ENCODE measurements at regions not wholly inside any gene's neighbourhood (a gene's known extent, or its start where the extent isn't known, plus 50 kb on each side); places are given as distances from the start of the nearest gene placed in this dataset.

DNA sequence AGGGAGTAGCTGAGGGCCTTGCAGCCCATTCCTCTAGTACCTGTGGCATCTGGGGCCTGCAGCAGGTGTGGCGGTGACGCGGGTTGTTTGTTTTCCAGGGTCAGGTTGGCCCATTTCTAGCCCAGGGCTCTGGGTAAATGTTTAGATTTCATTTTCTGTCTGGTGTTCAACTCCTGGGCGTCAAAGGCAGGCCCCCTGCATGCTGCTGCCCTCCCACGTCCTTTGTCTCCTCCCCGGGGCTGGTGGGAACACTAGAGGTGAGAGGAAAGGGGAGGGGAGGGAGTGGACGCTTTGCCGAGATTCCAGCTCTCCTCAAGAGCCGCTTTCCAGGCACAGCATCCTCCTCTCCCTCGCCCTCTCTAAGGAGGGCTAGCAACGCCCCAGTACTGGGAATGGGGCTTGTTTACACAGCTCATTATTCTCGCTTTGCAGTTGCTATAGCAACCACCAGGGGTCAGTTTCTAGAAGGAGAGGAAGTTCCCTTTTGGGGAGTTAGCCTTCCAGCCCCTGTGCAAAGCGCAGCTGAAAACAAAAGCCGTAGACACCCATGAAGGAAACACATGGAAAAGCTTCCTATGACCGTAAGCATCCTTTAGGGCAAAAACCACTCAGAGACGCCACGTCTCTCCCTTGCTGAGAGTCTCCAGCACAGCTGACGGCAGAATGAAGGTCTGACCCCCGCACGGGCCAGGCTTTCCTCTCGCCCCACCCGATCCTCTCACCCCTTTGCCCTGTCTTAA lies 170.6 kb downstream of the LY86 start (continued):
- TF ChIP-seq CSDE1 (IDR thresholded peaks at IDR 0.05) (peak in 1 of 2 experiments; percentile 58; a peak in 1 of 4 replicates), HNRNPL (IDR thresholded peaks at IDR 0.05; ENCODE audit: low read depth, low read length) (no peak), YBX1 (IDR thresholded peaks at IDR 0.05) (no peak), FOXJ3 (CRISPR knock-in tag; IDR thresholded peaks at IDR 0.05) (peak; percentile 77), SRSF7 (optimal IDR thresholded peaks at IDR 0.05; ENCODE audit: low read depth, low read length) (no peak), PRPF4 (IDR thresholded peaks at IDR 0.05; ENCODE audit: insufficient read depth, low read depth, low read length, poor library complexity, severe bottlenecking) (no peak), PHB2 (IDR thresholded peaks at IDR 0.05; ENCODE audit: low read depth) (no peak), ELF4 (CRISPR knock-in tag; IDR thresholded peaks at IDR 0.05) (no peak), IRF2 (CRISPR knock-in tag; IDR thresholded peaks at IDR 0.05) (no peak), SNIP1 (IDR thresholded peaks at IDR 0.05; ENCODE audit: low read depth) (no peak), RNF2 (IDR thresholded peaks at IDR 0.05) (no peak), ZNF445 (CRISPR knock-in tag; IDR thresholded peaks at IDR 0.05; ENCODE audit: low read depth) (no peak), STAT5A (IDR thresholded peaks at IDR 0.05; ENCODE audit: borderline replicate concordance, low read length) (no peak)
- TF ChIP-seq, protein P1, sequence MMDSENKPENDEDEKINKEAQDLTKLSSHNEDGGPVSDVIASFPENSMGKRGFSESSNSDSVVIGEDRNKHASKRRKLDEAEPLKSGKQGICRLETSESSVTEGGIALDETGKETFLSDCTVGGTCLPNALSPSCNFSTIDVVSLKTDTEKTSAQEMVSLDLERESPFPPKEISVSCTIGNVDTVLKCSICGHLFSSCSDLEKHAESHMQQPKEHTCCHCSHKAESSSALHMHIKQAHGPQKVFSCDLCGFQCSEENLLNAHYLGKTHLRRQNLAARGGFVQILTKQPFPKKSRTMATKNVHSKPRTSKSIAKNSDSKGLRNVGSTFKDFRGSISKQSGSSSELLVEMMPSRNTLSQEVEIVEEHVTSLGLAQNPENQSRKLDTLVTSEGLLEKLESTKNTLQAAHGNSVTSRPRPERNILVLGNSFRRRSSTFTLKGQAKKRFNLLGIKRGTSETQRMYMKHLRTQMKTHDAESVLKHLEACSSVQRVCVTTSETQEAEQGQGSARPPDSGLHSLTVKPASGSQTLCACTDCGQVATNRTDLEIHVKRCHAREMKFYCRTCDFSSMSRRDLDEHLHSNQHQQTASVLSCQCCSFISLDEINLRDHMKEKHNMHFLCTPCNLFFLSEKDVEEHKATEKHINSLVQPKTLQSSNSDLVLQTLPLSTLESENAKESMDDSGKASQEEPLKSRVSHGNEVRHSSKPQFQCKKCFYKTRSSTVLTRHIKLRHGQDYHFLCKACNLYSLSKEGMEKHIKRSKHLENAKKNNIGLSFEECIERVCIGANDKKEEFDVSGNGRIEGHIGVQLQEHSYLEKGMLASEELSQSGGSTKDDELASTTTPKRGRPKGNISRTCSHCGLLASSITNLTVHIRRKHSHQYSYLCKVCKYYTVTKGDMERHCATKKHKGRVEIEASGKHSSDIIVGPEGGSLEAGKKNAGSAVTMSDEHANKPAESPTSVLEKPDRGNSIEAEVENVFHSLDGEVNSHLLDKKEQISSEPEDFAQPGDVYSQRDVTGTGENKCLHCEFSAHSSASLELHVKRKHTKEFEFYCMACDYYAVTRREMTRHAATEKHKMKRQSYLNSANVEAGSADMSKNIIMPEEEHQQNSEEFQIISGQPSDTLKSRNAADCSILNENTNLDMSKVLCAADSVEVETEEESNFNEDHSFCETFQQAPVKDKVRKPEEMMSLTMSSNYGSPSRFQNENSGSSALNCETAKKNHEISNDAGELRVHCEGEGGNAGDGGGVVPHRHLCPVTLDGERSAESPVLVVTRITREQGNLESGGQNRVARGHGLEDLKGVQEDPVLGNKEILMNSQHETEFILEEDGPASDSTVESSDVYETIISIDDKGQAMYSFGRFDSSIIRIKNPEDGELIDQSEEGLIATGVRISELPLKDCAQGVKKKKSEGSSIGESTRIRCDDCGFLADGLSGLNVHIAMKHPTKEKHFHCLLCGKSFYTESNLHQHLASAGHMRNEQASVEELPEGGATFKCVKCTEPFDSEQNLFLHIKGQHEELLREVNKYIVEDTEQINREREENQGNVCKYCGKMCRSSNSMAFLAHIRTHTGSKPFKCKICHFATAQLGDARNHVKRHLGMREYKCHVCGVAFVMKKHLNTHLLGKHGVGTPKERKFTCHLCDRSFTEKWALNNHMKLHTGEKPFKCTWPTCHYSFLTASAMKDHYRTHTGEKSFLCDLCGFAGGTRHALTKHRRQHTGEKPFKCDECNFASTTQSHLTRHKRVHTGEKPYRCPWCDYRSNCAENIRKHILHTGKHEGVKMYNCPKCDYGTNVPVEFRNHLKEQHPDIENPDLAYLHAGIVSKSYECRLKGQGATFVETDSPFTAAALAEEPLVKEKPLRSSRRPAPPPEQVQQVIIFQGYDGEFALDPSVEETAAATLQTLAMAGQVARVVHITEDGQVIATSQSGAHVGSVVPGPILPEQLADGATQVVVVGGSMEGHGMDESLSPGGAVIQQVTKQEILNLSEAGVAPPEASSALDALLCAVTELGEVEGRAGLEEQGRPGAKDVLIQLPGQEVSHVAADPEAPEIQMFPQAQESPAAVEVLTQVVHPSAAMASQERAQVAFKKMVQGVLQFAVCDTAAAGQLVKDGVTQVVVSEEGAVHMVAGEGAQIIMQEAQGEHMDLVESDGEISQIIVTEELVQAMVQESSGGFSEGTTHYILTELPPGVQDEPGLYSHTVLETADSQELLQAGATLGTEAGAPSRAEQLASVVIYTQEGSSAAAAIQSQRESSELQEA (IDR thresholded peaks at IDR 0.05; ENCODE audit: low read depth): no peak
- TF ChIP-seq, protein P2, sequence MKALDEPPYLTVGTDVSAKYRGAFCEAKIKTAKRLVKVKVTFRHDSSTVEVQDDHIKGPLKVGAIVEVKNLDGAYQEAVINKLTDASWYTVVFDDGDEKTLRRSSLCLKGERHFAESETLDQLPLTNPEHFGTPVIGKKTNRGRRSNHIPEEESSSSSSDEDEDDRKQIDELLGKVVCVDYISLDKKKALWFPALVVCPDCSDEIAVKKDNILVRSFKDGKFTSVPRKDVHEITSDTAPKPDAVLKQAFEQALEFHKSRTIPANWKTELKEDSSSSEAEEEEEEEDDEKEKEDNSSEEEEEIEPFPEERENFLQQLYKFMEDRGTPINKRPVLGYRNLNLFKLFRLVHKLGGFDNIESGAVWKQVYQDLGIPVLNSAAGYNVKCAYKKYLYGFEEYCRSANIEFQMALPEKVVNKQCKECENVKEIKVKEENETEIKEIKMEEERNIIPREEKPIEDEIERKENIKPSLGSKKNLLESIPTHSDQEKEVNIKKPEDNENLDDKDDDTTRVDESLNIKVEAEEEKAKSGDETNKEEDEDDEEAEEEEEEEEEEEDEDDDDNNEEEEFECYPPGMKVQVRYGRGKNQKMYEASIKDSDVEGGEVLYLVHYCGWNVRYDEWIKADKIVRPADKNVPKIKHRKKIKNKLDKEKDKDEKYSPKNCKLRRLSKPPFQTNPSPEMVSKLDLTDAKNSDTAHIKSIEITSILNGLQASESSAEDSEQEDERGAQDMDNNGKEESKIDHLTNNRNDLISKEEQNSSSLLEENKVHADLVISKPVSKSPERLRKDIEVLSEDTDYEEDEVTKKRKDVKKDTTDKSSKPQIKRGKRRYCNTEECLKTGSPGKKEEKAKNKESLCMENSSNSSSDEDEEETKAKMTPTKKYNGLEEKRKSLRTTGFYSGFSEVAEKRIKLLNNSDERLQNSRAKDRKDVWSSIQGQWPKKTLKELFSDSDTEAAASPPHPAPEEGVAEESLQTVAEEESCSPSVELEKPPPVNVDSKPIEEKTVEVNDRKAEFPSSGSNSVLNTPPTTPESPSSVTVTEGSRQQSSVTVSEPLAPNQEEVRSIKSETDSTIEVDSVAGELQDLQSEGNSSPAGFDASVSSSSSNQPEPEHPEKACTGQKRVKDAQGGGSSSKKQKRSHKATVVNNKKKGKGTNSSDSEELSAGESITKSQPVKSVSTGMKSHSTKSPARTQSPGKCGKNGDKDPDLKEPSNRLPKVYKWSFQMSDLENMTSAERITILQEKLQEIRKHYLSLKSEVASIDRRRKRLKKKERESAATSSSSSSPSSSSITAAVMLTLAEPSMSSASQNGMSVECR (CRISPR knock-in tag; IDR thresholded peaks at IDR 0.05): no peak
- TF ChIP-seq, protein P3, sequence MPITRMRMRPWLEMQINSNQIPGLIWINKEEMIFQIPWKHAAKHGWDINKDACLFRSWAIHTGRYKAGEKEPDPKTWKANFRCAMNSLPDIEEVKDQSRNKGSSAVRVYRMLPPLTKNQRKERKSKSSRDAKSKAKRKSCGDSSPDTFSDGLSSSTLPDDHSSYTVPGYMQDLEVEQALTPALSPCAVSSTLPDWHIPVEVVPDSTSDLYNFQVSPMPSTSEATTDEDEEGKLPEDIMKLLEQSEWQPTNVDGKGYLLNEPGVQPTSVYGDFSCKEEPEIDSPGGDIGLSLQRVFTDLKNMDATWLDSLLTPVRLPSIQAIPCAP (CRISPR knock-in tag; IDR thresholded peaks at IDR 0.05; ENCODE audit: borderline replicate concordance): no peak

Data from K562 (cell line).